Gastrocnemius medialis (tissue), 4 donors: ENCODE measurements at regions not wholly inside any gene's neighbourhood (a gene's known extent, or its start where the extent isn't known, plus 50 kb on each side); places are given as distances from the start of the nearest gene placed in this dataset.

ENCODE experiments used
- POLR2A ChIP-seq, 2 donors: fragments of 450-650 bp; IDR thresholded peaks; one replicate each; pipeline ENCODE4 v1.6.1; 2017; ENCODE audit warnings: antibody characterized with exemption in 2 of 2, mild to moderate bottlenecking in 2 of 2, moderate library complexity in 2 of 2
- TF ChIP-seq, protein P1 (sequence below), 5 experiments: fragments of 450-650 bp in 3 of 5; fragments of 200-600 bp in 2 of 5; sonication (generic) in 2 of 5; IDR thresholded peaks in 4 of 5; conservative IDR thresholded peaks in 1 of 5; 1 replicate in 4 of 5; 2 replicates in 1 of 5; pipeline ENCODE4 v1.5.1; 2016 to 2019; ENCODE audit warnings: antibody characterized with exemption in 5 of 5, mild to moderate bottlenecking in 3 of 5, moderate library complexity in 3 of 5

DNA sequence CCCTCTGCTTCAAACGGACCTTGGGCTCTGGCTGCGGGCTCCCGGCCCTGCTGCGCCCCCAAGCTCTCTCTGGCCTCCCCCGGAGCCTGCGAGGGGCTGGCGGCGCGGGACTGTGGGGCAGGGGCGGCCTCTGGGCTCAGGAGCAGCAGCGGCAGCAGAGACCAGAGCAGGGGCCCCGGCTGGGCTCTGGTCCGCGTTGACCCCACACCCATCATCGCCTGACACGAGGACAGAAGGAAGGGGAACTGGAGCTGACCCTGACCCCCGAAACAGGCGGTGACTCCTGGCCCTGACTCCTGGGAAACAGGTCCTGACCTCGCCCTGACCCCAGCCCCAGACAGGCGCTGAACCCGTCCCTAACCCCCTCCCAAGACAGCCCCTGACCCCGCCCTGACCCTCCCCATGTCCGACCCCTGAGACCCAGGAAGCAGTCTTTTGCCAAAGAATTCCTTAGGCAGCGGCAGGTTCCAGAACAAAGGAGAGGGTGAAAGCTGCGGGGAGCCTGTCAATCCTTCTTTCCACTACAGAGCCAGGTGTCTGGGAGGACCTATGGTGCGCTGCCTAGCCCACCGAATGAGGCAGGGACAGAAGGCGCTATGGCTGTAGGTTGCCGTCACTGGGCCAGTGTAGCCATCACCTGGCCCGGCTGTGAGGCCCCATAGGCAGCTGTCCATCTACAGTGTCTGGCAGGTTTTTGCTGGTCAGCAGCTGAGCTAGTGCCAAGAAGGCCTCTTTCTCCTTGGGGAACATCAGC is 74.7 kb upstream of the SPTLC1 start:
- TF ChIP-seq, protein P1, sequence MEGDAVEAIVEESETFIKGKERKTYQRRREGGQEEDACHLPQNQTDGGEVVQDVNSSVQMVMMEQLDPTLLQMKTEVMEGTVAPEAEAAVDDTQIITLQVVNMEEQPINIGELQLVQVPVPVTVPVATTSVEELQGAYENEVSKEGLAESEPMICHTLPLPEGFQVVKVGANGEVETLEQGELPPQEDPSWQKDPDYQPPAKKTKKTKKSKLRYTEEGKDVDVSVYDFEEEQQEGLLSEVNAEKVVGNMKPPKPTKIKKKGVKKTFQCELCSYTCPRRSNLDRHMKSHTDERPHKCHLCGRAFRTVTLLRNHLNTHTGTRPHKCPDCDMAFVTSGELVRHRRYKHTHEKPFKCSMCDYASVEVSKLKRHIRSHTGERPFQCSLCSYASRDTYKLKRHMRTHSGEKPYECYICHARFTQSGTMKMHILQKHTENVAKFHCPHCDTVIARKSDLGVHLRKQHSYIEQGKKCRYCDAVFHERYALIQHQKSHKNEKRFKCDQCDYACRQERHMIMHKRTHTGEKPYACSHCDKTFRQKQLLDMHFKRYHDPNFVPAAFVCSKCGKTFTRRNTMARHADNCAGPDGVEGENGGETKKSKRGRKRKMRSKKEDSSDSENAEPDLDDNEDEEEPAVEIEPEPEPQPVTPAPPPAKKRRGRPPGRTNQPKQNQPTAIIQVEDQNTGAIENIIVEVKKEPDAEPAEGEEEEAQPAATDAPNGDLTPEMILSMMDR (IDR thresholded peaks at IDR 0.05 in 4 of 5, conservative IDR thresholded peaks at IDR 0.05 in 1 of 5) = no peak
- no peak for TF ChIP-seq POLR2A (IDR thresholded peaks at IDR 0.05)
